DOHH2 (cell line): ENCODE measurements at regions not wholly inside any gene's neighbourhood (a gene's known extent, or its start where the extent isn't known, plus 50 kb on each side); places are given as distances from the start of the nearest gene placed in this dataset.

ENCODE experiments used
- EZH2phosphoT487 ChIP-seq: fragments of 200-600 bp; sonication (generic); IDR thresholded peaks from 2 replicates; pipeline ENCODE4 v1.6.1; 2017; ENCODE audit warnings: borderline replicate concordance, mild to moderate bottlenecking, antibody characterized with exemption, low read length, moderate library complexity, mixed read lengths
- TF ChIP-seq, protein P1 (sequence below): fragments of 200-600 bp; sonication (generic); IDR thresholded peaks from one replicate; pipeline ENCODE4 v1.5.1; 2014; ENCODE audit warnings: antibody characterized with exemption, mild to moderate bottlenecking, low read depth, low read length; ENCODE audit not compliant: poor library complexity, severe bottlenecking

GRCh38 chr6:165808021-165808420, 145.0 kb upstream of the PDE10A start:
- TF ChIP-seq, protein P1, sequence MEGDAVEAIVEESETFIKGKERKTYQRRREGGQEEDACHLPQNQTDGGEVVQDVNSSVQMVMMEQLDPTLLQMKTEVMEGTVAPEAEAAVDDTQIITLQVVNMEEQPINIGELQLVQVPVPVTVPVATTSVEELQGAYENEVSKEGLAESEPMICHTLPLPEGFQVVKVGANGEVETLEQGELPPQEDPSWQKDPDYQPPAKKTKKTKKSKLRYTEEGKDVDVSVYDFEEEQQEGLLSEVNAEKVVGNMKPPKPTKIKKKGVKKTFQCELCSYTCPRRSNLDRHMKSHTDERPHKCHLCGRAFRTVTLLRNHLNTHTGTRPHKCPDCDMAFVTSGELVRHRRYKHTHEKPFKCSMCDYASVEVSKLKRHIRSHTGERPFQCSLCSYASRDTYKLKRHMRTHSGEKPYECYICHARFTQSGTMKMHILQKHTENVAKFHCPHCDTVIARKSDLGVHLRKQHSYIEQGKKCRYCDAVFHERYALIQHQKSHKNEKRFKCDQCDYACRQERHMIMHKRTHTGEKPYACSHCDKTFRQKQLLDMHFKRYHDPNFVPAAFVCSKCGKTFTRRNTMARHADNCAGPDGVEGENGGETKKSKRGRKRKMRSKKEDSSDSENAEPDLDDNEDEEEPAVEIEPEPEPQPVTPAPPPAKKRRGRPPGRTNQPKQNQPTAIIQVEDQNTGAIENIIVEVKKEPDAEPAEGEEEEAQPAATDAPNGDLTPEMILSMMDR = no peak
- no peak for TF ChIP-seq EZH2phosphoT487
